ENCODE measurements at regions not wholly inside any gene's neighbourhood (a gene's known extent, or its start where the extent isn't known, plus 50 kb on each side); places are given as distances from the start of the nearest gene placed in this dataset.

- no CpG with 5 or more reads among the region's 1 CpG for WGBS (ENCODE audit: extremely low coverage, insufficient read length, low lambda C conversion rate)
- Histone ChIP-seq H3K23ac (ENCODE audit: insufficient read length, low read depth, low read length) (no peak overlapping the region), H2AK5ac (ENCODE audit: insufficient read length, low read length) (no peak overlapping the region), H3K4ac (ENCODE audit: low read depth, low read length) (no peak overlapping the region), H4K5ac (ENCODE audit: insufficient read length, low read depth, low read length) (no peak overlapping the region), H2AFZ (ENCODE audit: low read length) (no peak overlapping the region), H3K23me2 (ENCODE audit: insufficient read length, low read depth, low read length, poor library complexity, severe bottlenecking) (no peaks in the 10 kb centered on the region), H3K79me1 (ENCODE audit: insufficient read depth, low read depth, low read length, poor library complexity, severe bottlenecking) (no peaks in the 10 kb centered on the region), H3K18ac (ENCODE audit: insufficient read length, low read depth, low read length) (no peak overlapping the region), H3T11ph (ENCODE audit: low read length) (no peak overlapping the region), H3K14ac (ENCODE audit: insufficient read depth, low read length) (no peak overlapping the region), H2BK120ac (ENCODE audit: low read depth, low read length, poor library complexity, severe bottlenecking) (no peak overlapping the region), H3K4me2 (ENCODE audit: insufficient read depth, insufficient read length, low read length) (no peak overlapping the region), H4K91ac (ENCODE audit: insufficient read length, low read depth, low read length) (no peak overlapping the region), H4K8ac (replicated peaks; ENCODE audit: insufficient read length, low read depth, low read length) (no peak overlapping the region), H3K4me1 (ENCODE audit: insufficient read depth, low read length) (no peaks in the 10 kb centered on the region), H2BK12ac (ENCODE audit: insufficient read length, low read depth, low read length) (no peak overlapping the region), H3K9ac (ENCODE audit: extremely low read depth, insufficient read length, low read length) (no peak overlapping the region), H3K27ac (ENCODE audit: insufficient read length, low read depth, low read length) (no peak overlapping the region), H3K27me3 (ENCODE audit: insufficient read depth, low read length) (no peaks in the 10 kb centered on the region), H2BK15ac (ENCODE audit: low read depth, low read length) (no peak overlapping the region), H3K79me2 (ENCODE audit: insufficient read depth, low read length) (no peaks in the 10 kb centered on the region), H3K56ac (ENCODE audit: insufficient read length, low read depth, low read length) (no peak overlapping the region), H4K20me1 (ENCODE audit: control insufficient read depth, insufficient read depth, insufficient read length) (no peaks in the 10 kb centered on the region), H3K9me3 (ENCODE audit: control insufficient read depth, low read depth, low read length) (no peaks in the 10 kb centered on the region), H2BK5ac (ENCODE audit: insufficient read length, low read length) (no peak overlapping the region), H2BK20ac (ENCODE audit: low read depth, low read length, poor library complexity, severe bottlenecking) (no peak overlapping the region)
- Mint-ChIP-seq H3K9me3 (peaks cover 6 to 11% of the 10 kb centered on the region in 2 experiments; a peak in 4 of 5 replicates), H3K4me1 (no peaks in the 10 kb centered on the region), H3K27ac (no peak overlapping the region), H3K4me3 (no peak overlapping the region), H3K36me3 (ENCODE audit: insufficient read depth in 1 of 3, low read depth in 3 of 3) (peaks cover 0 to 5% (median 0%) of the 10 kb centered on the region in 3 experiments; a peak in 2 of 7 replicates), H3K27me3 (ENCODE audit: low read depth) (no peaks in the 10 kb centered on the region)
- TF ChIP-seq CTCF (conservative IDR thresholded peaks at IDR 0.05) = no peak
- DNase-seq = no peak
Measured at GRCh38 chr13:33459702-33460101, 174.1 kb upstream of the STARD13 start.
